Erythroblast (primary cell): ENCODE measurements at regions not wholly inside any gene's neighbourhood (a gene's known extent, or its start where the extent isn't known, plus 50 kb on each side); places are given as distances from the start of the nearest gene placed in this dataset.

Experiments
- DNase-seq, 2 experiments: peaks; one replicate each; lab custom pipeline; 2025; lab: John Stamatoyannopoulos, UW
- GATA1 ChIP-seq: IDR thresholded peaks from 2 replicates; pipeline ENCODE4 v1.6.1; 2011; ENCODE audit warnings: low read depth, mild to moderate bottlenecking, control low read depth, low read length, moderate library complexity
- POLR2A ChIP-seq: IDR thresholded peaks from 2 replicates; pipeline ENCODE4 v1.6.1; 2011; ENCODE audit warnings: mild to moderate bottlenecking, low read length

- no peak for DNase-seq
- no peak for TF ChIP-seq POLR2A
- TF ChIP-seq GATA1: no peak
These were observed 1046.5 kb upstream of the RBFOX1 start for GRCh38 chr16:6286176-6286575.

- no peak for TF ChIP-seq POLR2A
- no peak for TF ChIP-seq GATA1
- DNase-seq: no peak
These were observed 1047.9 kb upstream of the RBFOX1 start for GRCh38 chr16:6284731-6285130.

- no peak for TF ChIP-seq GATA1
- TF ChIP-seq POLR2A: no peak
- no peak for DNase-seq
These were observed 1050.7 kb upstream of the RBFOX1 start for GRCh38 chr16:6281994-6282393.

- DNase-seq: no peak
- TF ChIP-seq GATA1: no peak
These were observed 1051.4 kb upstream of the RBFOX1 start for GRCh38 chr16:6281274-6281673.

GRCh38 chr16:6280055-6280454 lies 1052.6 kb upstream of the RBFOX1 start:
- TF ChIP-seq POLR2A (no peak), GATA1 (no peak)
- DNase-seq: no peak

GRCh38 chr16:6279286-6279685 lies 1053.4 kb upstream of the RBFOX1 start:
- TF ChIP-seq GATA1 (no peak), POLR2A (no peak)

GRCh38 chr16:6274351-6274750 lies 1058.3 kb upstream of the RBFOX1 start:
- TF ChIP-seq GATA1 (no peak), POLR2A (no peak)
- no peak for DNase-seq

More at GRCh38 chr16:6279286-6279685, 1053.4 kb upstream of the RBFOX1 start:
- no peak for DNase-seq

GRCh38 chr16:6267682-6268081 lies 1065.0 kb upstream of the RBFOX1 start:
- no peak for DNase-seq
- TF ChIP-seq POLR2A (no peak), GATA1 (no peak)

- TF ChIP-seq GATA1 (no peak), POLR2A (no peak)
- no peak for DNase-seq
These were observed 1065.9 kb upstream of the RBFOX1 start for GRCh38 chr16:6266703-6267102.

- no peak for TF ChIP-seq POLR2A
- no peak for TF ChIP-seq GATA1
These were observed 1066.7 kb upstream of the RBFOX1 start for GRCh38 chr16:6265968-6266367.

GRCh38 chr16:6258056-6258455 lies 1074.6 kb upstream of the RBFOX1 start:
- TF ChIP-seq GATA1 (no peak), POLR2A (no peak)
- DNase-seq: no peak

More at GRCh38 chr16:6265968-6266367, 1066.7 kb upstream of the RBFOX1 start:
- DNase-seq: no peak

GRCh38 chr16:6252541-6252940 lies 1080.1 kb upstream of the RBFOX1 start:
- no peak for TF ChIP-seq POLR2A
- TF ChIP-seq GATA1: no peak
- DNase-seq: no peak

GRCh38 chr16:6250511-6250910 lies 1082.1 kb upstream of the RBFOX1 start:
- TF ChIP-seq GATA1: no peak
- no peak for TF ChIP-seq POLR2A
- no peak for DNase-seq

- DNase-seq: no peak
- TF ChIP-seq POLR2A: no peak
- TF ChIP-seq GATA1: no peak
These were observed 1082.8 kb upstream of the RBFOX1 start for GRCh38 chr16:6249863-6250262.

GRCh38 chr16:6248199-6248598 lies 1084.4 kb upstream of the RBFOX1 start:
- TF ChIP-seq POLR2A (no peak), GATA1 (no peak)
- no peak for DNase-seq

- no peak for DNase-seq
- no peak for TF ChIP-seq POLR2A
- no peak for TF ChIP-seq GATA1
These were observed 1084.9 kb upstream of the RBFOX1 start for GRCh38 chr16:6247775-6248174.

GRCh38 chr16:6247150-6247549 lies 1085.5 kb upstream of the RBFOX1 start:
- TF ChIP-seq POLR2A (no peak), GATA1 (no peak)
- DNase-seq: no peak
